Upper lobe of right lung (tissue), 1 donor: ENCODE measurements at regions not wholly inside any gene's neighbourhood (a gene's known extent, or its start where the extent isn't known, plus 50 kb on each side); places are given as distances from the start of the nearest gene placed in this dataset.

ENCODE experiments used
- ATAC-seq: fragments of 200-7000 bp; cut with Tn5 transposase; one replicate; pipeline ENCODE4 v1.9.1; 2020; ENCODE audit warnings: mild to moderate bottlenecking, moderate library complexity
- DNase-seq: peaks from one replicate; pipeline ENCODE4 v3.0.0-alpha.2; 2020
- H3K27ac ChIP-seq: fragments of 200-600 bp; one replicate; pipeline ENCODE4 v1.8.0; 2022
- H3K27me3 ChIP-seq: fragments of 200-600 bp; one replicate; pipeline ENCODE4 v1.8.0; 2022; ENCODE audit warnings: mild to moderate bottlenecking
- H3K36me3 ChIP-seq: fragments of 200-600 bp; one replicate; pipeline ENCODE4 v1.8.0; 2022
- H3K4me1 ChIP-seq: fragments of 200-600 bp; one replicate; pipeline ENCODE4 v1.8.0; 2022
- H3K4me3 ChIP-seq: fragments of 200-600 bp; one replicate; pipeline ENCODE4 v1.8.0; 2022; ENCODE audit warnings: mild to moderate bottlenecking
- H3K9me3 ChIP-seq: fragments of 200-600 bp; one replicate; pipeline ENCODE4 v1.8.0; 2022
- CTCF ChIP-seq: fragments of 200-600 bp; IDR thresholded peaks from one replicate; pipeline ENCODE4 v1.8.0; 2022; ENCODE audit warnings: antibody characterized with exemption
- intact Hi-C: fragments of 100-400 bp; cut with DNase I; formaldehyde crosslinking; loops from one replicate; pipeline ENCODE4 v1.11.0; 2022
- donor health status: DM: no; HTN: yes; CAD: no; lungs with severe emphysema.

DNA sequence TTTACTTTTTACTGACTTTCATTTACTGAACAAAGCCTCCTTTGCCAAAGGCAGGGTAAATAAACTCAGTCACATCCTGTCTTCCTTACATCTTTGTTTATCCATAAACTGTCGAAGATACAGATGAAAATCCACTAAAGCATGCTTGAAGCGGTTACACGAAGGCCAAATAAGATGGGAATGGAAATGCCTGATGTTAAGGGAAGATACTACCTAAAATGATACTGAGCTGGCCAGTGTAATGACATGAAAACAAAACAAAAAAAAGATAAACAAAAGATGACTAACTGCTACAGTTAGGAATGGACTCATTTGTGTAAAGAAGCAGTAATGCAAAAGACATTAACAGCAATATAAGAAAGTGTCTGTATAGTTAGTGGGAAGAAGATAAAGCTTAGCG lies 114.7 kb upstream of the ADAMTS9 start:
- no peak overlapping the region for H3K4me3 ChIP-seq
- no peaks in the 10 kb centered on the region for H3K4me1 ChIP-seq
- intact Hi-C loops, result no loop called here
- no peak for TF ChIP-seq CTCF
- DNase-seq (no peak), ATAC-seq (no peak)
- H3K9me3 ChIP-seq, result no peaks in the 10 kb centered on the region
- H3K27ac ChIP-seq, result no peak overlapping the region
- peaks cover 10% of the 10 kb centered on the region for H3K36me3 ChIP-seq
- no peaks in the 10 kb centered on the region for H3K27me3 ChIP-seq

DNA sequence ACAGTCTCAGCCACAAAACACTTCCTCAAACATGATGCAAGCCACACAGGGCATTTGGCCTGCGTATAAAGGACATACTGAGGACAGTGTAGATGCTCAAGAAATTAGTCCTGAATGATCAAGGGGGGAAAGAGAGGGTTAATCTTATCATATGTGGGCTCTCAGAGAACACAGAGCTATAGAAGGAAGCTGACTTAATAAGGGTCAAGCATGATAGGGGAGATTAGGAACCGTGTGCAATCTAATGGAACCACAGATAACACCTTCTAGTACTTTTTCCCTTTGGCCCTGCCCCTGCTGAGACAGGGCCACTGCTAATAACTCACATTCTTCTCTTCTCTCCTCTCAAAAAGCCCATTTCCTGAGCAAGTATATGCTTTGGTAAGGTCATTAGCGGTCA lies 114.1 kb upstream of the ADAMTS9 start:
- no peak for ATAC-seq
- no peak overlapping the region for H3K27ac ChIP-seq

DNA sequence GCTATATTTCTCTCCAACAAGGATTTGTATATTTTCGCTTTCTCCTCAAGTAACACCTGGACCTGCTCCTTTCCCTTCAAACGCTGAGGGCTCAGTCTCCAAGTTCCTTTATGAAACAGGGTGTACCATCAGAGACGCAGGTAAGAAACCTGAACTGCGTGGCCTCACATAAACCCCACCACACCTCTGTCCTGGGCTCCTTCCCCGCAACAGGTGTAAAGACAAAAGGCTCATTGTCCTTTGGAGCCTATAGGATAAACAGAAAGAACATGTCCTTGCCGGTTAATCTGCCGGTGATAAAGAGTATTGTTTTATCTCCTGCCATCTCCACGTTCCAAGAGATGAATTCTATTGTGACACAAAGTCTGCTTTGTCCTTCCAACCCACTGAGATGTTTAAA lies 111.8 kb upstream of the ADAMTS9 start:
- Histone ChIP-seq H3K4me3 (no peak overlapping the region), H3K9me3 (no peaks in the 10 kb centered on the region), H3K4me1 (no peaks in the 10 kb centered on the region), H3K27me3 (no peaks in the 10 kb centered on the region), H3K36me3 (peaks cover 10% of the 10 kb centered on the region), H3K27ac (no peak overlapping the region)
- no peak for DNase-seq
- intact Hi-C loops, result no loop called here
- TF ChIP-seq CTCF, result no peak
- ATAC-seq, result no peak

More for the DNA sequence above, 114.1 kb upstream of the ADAMTS9 start:
- Histone ChIP-seq H3K9me3 (no peaks in the 10 kb centered on the region), H3K27me3 (no peaks in the 10 kb centered on the region), H3K4me1 (no peaks in the 10 kb centered on the region), H3K4me3 (no peak overlapping the region), H3K36me3 (peaks cover 10% of the 10 kb centered on the region)
- intact Hi-C loops, result no loop called here
- no peak for TF ChIP-seq CTCF
- no peak for DNase-seq

- intact Hi-C loops, result no loop called here
- ATAC-seq (peak; percentile 73), DNase-seq (peak; percentile 75)
- Histone ChIP-seq H3K27me3 (no peaks in the 10 kb centered on the region), H3K36me3 (peaks cover 10% of the 10 kb centered on the region), H3K4me3 (no peak overlapping the region), H3K4me1 (no peaks in the 10 kb centered on the region), H3K9me3 (no peaks in the 10 kb centered on the region), H3K27ac (no peak overlapping the region)
- TF ChIP-seq CTCF, result no peak
These were observed 110.5 kb upstream of the ADAMTS9 start for GRCh38 chr3:64798316-64798715.

DNA sequence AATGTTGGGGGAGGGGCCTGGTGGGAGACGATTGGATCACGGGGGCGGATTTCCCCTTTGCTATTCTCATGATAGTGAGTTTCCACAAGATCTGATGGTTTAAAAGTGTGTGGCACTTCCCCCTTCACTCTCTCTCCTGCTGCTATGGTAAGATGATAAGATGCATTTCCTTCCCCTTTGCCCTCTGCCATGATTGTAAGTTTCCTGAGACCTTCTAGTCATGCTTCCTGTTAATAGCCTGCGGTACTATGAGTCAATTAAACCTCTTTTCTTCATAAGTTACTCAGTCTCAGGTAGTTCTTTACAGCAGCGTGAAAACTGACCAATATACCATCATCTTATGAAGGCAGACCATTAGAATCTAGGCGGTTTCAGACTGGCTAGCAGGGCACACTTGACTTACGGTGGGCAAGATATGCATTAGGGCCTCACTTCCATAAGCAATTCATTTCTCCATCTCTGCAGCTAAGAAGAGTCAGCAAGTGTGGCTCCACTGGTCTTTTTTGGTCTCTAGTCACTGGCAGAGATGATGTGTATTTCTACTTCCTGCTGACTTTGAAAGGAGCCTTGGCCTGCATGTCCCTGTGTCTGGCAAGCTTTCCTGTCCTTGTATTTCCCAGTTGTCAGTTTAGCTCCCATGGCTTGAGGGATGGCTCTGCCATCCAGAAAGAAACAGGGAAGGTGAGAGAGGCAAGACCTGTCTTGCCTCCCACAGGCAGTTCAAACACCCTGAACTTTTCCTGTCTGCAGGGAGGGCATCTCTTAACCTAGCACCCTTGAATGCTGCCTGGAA lies 109.0 kb upstream of the ADAMTS9 start:
- no peaks in the 10 kb centered on the region for H3K4me1 ChIP-seq
- no peak overlapping the region for H3K27ac ChIP-seq
- TF ChIP-seq CTCF, result no peak
- H3K27me3 ChIP-seq, result no peaks in the 10 kb centered on the region
- intact Hi-C loops, result no loop called here
- DNase-seq (no peak), ATAC-seq (no peak)
- no peak overlapping the region for H3K4me3 ChIP-seq
- peaks cover 10% of the 10 kb centered on the region for H3K36me3 ChIP-seq
- no peaks in the 10 kb centered on the region for H3K9me3 ChIP-seq
